GM19452 (cell line): ENCODE measurements at regions not wholly inside any gene's neighbourhood (a gene's known extent, or its start where the extent isn't known, plus 50 kb on each side); places are given as distances from the start of the nearest gene placed in this dataset.
"Not testable (repeated sequence)": the region's sequence is repeated elsewhere in the genome, so short reads cannot be mapped to it uniquely, and the experiment has no call there.

Experiments used
- ATAC-seq: cut with Tn5 transposase; IDR thresholded peaks from one replicate; pipeline ENCODE4 v1.9.1; 2021; ENCODE audit not compliant: unreplicated experiment

- ATAC-seq, result no peak
These were observed 354.6 kb downstream of the MATN1 start for GRCh38 chr1:30368651-30369240.

DNA sequence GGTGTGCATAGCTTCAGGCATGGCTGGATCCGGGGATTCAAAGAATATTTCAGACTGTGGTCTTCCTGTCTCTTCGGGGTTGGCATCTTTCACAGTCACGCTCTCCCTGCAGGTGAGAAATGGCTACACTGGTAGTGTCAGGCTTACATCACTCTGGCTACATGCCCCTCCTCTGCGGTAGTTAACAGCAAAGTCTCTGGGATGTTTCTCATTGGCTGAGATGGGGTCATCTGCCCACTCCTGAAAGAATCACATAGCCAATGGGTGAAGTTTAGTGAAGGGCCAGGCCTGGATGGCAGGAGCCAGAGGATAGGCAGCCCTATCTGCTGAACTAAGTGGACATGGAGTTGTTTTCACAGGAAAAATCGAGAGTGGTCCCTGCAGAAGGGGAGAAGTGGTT lies 356.5 kb downstream of the MATN1 start:
- no peak for ATAC-seq

DNA sequence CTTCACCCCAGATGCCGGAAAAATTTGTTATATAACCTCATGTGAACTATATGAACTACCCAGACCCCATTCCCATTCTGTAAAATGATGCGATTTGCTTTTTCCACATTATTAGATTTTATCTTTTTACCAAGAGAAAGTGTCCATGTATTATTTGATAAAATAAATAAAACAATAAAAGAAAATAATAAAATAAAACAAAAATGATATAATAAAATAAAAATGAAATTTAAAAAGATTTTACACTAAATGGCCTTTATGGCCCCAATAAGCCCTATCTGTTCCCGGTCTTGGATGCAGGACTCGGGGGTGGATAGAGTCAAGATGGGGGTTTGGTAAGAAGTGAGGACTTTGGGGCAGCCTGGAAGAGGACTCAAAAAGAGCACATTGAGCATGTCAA lies 357.2 kb downstream of the MATN1 start:
- no peak for ATAC-seq

GRCh38 chr1:30365596-30365995 lies 357.8 kb downstream of the MATN1 start:
- ATAC-seq, result no peak

DNA sequence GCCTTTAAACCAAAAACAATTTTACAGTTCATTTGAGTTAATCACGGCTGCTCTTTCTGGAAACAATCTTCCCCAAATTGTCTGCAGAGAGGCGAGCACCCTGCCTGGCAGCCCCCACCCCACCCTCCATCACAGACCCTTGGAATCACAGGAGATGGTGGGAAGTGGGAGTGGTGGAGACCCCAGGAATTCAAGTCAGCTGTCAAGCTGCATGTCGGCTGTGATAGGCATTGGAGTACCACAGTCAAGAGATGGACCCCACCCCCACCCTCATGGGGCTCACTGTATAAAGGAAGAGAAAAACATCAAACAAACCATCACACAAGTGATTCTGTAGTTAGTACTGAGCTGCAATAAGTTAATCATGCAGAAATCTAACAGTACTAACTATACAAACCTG lies 360.4 kb downstream of the MATN1 start:
- ATAC-seq, result no peak

- ATAC-seq, result no peak
These were observed 360.8 kb downstream of the MATN1 start for GRCh38 chr1:30362603-30362990.

GRCh38 chr1:30361890-30362602 lies 361.3 kb downstream of the MATN1 start:
- not testable (repeated sequence) for ATAC-seq

GRCh38 chr1:30360753-30361152 lies 362.6 kb downstream of the MATN1 start:
- ATAC-seq, result no peak

DNA sequence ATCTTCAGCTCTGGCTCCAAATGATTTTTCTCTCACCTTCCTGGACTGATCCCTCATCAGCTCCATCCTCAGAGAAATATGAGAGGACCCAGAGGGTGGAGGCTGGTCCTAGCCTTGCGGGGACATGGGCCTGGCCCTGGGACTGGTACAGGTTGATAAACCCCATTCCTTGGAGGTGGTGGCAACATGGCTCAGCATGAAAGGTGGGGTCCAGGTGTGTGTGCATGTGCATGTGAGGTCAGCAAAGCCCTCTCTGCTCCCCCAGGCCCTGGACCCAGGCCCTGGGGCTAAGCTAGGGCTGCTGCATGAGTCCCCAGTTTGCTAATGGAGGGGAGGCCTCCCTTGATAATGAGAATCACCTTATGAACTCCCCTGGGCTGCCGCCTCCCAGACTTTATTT lies 363.1 kb downstream of the MATN1 start:
- no peak for ATAC-seq

DNA sequence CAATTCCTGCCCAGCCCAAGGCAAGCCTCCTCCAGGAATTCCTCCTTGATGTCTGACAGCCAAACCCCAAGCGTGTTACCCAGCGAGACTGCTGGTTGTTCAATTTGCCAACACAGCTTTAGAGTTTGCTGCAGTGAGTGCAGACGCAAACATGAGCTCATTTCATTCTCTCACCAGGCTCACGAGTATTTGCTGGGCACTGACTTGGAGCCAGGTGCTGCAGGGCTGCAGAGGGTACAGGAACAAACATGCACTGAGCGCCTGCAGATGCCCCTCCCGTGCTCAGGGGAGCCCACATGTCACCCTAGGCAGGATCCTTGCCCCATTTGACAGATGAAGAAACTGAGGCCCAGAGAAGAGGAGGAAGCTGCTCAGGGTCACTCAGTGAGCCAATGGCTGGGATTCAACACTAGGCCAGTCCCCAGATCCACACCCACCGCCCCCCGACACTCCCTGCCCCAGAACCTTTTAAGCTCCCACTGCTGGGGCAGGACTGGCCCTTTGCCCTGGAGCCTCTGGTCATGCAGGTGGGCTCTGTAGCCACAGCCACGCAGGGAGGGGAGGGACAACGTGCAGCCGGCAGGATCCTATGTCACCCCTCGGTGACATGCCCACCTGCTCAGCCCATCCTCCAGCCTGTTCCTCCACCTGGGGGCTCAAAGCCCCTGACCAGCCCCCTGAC lies 363.7 kb downstream of the MATN1 start:
- no peak for ATAC-seq

GRCh38 chr1:30358500-30358899 lies 364.9 kb downstream of the MATN1 start:
- ATAC-seq, result no peak

- ATAC-seq, result no peak
These were observed 366.5 kb downstream of the MATN1 start for GRCh38 chr1:30356839-30357238.

DNA sequence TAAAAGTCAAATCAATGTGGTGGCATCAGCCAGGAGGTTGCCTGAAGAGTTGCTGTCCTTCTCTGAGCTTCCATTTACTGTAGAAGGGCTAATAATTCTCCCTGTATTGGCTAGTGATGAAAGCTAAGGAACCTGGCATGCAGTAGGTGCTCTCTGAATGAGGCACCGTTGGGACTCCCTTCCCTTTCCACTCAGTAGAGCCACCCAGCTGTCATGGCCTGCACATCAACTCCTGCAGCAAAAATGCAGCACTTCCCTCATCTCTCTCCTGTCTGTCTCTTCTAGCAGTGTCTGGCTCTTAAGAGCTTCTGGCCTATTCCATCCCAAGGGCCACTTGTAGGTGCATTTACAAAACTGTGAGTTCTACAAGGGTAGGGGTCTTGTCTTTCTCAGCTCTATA lies 369.0 kb downstream of the MATN1 start:
- ATAC-seq, result no peak

- ATAC-seq, result no peak
These were observed 369.7 kb downstream of the MATN1 start for GRCh38 chr1:30353637-30354036.

DNA sequence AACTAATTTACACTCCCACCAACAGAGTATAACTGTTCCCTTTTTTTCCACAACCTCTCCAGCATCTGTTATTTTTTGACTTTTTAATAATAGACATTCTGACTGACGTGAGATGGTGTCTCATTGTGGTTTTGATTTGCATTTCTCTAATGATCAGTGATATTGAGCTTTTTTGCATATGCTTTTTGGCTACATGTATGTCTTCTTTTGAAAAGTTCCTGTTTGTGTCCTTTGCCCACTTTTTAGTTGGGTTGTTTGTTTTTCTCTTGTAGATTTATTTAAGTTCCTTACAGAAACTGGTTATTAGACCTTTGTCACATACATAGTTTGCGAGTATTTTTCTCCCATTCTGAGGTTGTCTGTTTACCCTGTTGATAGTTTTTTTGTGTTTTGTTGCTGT lies 375.2 kb downstream of the MATN1 start:
- ATAC-seq, result no peak

GRCh38 chr1:30345491-30346130 lies 377.8 kb downstream of the MATN1 start:
- no peak for ATAC-seq

DNA sequence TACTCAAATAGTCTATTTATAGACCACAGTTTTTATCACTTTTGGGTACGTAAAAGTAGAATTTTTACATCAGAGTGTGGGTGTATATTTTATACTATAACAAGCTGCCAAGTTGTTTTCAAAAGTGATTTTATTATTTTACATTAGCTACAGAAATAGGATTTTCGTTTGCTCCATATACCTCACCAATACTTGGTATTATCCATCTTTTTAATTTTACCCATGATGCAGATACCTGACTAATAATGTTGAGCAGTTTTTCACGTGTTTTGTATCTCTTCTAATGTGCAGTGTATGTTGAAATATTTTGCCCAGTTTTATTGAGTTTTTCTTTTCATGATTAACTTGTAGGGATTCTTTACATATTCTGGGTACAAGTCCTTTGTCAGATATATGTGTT lies 379.8 kb downstream of the MATN1 start:
- ATAC-seq, result no peak

DNA sequence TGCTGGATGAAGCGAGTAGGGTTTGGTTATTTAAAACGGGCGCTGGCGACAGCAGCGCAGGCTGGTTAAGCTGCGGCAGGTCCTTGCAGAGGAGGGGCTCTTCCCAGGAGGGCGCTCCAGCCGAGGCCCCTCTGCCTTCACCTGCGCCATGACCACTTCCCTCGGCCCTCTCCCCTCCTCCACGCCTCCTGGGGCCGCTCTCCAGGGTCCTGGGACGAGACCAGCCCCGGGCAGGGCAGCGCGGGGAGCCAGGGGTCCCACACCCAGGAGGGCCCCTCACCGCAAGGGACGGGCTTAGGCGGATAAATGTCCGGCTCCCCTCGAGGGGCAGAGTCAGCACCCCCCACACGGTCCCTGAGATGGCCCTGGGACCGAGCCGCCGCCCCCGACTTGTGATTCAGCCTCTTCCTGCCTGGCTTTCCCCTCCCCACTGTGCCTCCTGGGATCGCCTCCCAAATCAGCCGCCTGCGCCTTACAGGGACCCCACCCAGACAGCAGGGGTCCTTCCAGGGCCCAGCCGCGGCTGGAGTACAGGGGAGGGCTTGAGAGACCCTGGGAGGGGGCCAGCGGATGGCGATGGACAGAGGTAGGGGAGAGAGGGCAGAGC lies 380.7 kb downstream of the MATN1 start:
- ATAC-seq, result no peak

DNA sequence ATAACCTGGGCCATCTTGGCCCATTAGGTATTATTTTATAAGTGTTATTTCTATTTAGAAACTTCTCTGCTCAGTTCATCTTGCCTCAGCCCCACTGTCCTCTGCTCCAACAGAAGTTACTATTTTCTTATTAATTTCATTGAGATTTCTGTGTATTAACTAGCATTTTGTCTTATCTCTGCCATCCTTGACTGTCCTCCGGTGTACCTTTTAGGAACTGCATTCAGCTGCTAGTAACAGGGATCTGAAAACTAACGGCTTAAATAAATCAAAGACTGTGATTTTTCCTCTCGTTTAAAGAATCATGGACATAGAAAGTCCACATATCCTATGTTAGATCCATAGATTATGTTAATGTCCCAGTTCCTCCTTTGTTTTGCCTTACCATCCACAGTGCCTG lies 382.5 kb downstream of the MATN1 start:
- no peak for ATAC-seq

DNA sequence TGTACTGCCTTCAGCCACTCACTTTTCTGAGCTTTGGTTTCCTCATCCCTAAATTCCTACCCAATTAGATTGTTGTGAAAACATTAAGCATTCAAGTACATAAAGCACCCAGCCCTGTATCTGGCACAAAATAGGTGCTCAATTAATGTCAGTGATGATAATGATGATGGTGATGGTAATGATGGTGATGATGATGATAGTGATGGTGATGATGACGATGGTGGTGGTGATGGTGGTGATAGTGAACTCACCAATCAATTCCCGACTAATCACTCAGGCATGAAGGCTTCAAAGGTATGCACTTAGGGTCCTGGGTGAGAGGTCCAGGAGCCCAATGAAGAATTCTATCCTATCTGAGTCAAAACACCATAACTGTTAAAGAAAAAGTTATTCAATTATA lies 383.5 kb downstream of the MATN1 start:
- ATAC-seq, result no peak

DNA sequence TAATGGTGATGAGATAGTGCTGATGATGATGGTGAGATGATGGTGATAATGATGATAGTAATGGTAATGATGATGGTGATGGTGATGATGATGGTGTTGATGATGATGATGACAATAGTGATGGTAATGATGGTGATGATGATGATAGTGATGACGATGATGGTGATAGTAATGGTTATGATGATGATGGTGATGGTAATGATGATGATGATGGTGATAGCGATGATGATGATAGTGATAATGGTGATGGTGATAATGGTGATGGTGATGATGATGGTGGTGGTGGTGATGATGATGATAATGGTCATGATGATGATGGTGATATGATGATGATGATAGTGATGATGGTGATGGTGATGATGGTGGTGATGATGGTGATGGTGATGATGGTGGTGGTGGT lies 384.6 kb downstream of the MATN1 start:
- ATAC-seq, result no peak

DNA sequence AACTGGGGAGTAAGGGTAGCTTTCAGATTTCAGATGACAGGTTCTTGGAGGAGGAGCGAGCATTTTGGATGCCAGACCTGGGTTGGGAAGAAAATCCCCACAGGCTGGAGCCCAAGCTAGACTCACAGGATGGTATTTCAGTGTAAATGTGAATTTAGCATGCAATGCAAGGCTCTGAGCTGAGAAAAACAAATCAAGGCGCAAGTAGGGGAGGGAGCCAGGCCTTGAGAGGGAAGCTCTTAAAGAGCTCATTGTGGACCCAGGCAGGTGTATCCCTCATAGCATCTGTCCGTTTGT lies 386.1 kb downstream of the MATN1 start:
- no peak for ATAC-seq
